ENCODE measurements at regions not wholly inside any gene's neighbourhood (a gene's known extent, or its start where the extent isn't known, plus 50 kb on each side); places are given as distances from the start of the nearest gene placed in this dataset.

GRCh38 chr9:27977931-27978330 lies 404.6 kb upstream of the C9orf72 start:
- Histone ChIP-seq H3K27ac (ENCODE audit: low read length) (no peak overlapping the region), H3K4me2 (ENCODE audit: low read length) (no peak overlapping the region), H3K4me1 (ENCODE audit: low read length) (no peaks in the 10 kb centered on the region), H3K27me3 (ENCODE audit: low read depth, low read length) (no peaks in the 10 kb centered on the region), H4K20me1 (ENCODE audit: insufficient read depth, low read length) (no peaks in the 10 kb centered on the region), H3K36me3 (replicated peaks; ENCODE audit: low read depth, low read length) (no peaks in the 10 kb centered on the region), H2AFZ (ENCODE audit: low read depth, low read length) (peak overlapping the region; percentile 69; the same call in 1 of the 2 replicates), H3K79me2 (ENCODE audit: low read length) (no peaks in the 10 kb centered on the region), H3K9ac (ENCODE audit: low read length) (no peak overlapping the region), H3K4me3 (ENCODE audit: low read length) (no peak overlapping the region), H3K9me3 (ENCODE audit: insufficient read depth, low read length) (no peaks in the 10 kb centered on the region)
- no peak for TF ChIP-seq CTCF (IDR thresholded peaks at IDR 0.05; ENCODE audit: low read depth, low read length)
- TF ChIP-seq EZH2phosphoT487 (IDR thresholded peaks at IDR 0.05; ENCODE audit: low read depth) = no peak

- H3K4me2 ChIP-seq (ENCODE audit: low read length) = no peak overlapping the region
- H3K36me3 ChIP-seq (replicated peaks; ENCODE audit: low read depth, low read length) = no peaks in the 10 kb centered on the region
- TF ChIP-seq EZH2phosphoT487 (IDR thresholded peaks at IDR 0.05; ENCODE audit: low read depth) = no peak
- no peak for TF ChIP-seq CTCF (IDR thresholded peaks at IDR 0.05; ENCODE audit: low read depth, low read length)
- H3K4me1 ChIP-seq (ENCODE audit: low read length) = no peaks in the 10 kb centered on the region
- no peak overlapping the region for H3K9ac ChIP-seq (ENCODE audit: low read length)
- H4K20me1 ChIP-seq (ENCODE audit: insufficient read depth, low read length) = no peaks in the 10 kb centered on the region
- H3K9me3 ChIP-seq (ENCODE audit: insufficient read depth, low read length) = no peaks in the 10 kb centered on the region
- no peak overlapping the region for H3K27ac ChIP-seq (ENCODE audit: low read length)
- no peak overlapping the region for H3K4me3 ChIP-seq (ENCODE audit: low read length)
- peaks cover 7% of the 10 kb centered on the region; the same call in 1 of the 2 replicates for H3K27me3 ChIP-seq (ENCODE audit: low read depth, low read length)
- H2AFZ ChIP-seq (ENCODE audit: low read depth, low read length) = no peak overlapping the region
- H3K79me2 ChIP-seq (ENCODE audit: low read length) = no peaks in the 10 kb centered on the region
These were observed 412.4 kb upstream of the C9orf72 start for GRCh38 chr9:27985714-27986113.

GRCh38 chr9:27990524-27990923 lies 417.2 kb upstream of the C9orf72 start:
- Histone ChIP-seq H3K36me3 (replicated peaks; ENCODE audit: low read depth, low read length) (no peaks in the 10 kb centered on the region), H3K4me1 (ENCODE audit: low read length) (no peaks in the 10 kb centered on the region), H3K9me3 (ENCODE audit: insufficient read depth, low read length) (no peaks in the 10 kb centered on the region), H2AFZ (ENCODE audit: low read depth, low read length) (no peak overlapping the region), H3K79me2 (ENCODE audit: low read length) (no peaks in the 10 kb centered on the region), H3K27me3 (ENCODE audit: low read depth, low read length) (peaks cover 7% of the 10 kb centered on the region; the same call in 1 of the 2 replicates), H3K9ac (ENCODE audit: low read length) (no peak overlapping the region), H3K27ac (ENCODE audit: low read length) (no peak overlapping the region), H3K4me2 (ENCODE audit: low read length) (no peak overlapping the region), H3K4me3 (ENCODE audit: low read length) (no peak overlapping the region), H4K20me1 (ENCODE audit: insufficient read depth, low read length) (no peaks in the 10 kb centered on the region)
- TF ChIP-seq CTCF (IDR thresholded peaks at IDR 0.05; ENCODE audit: low read depth, low read length) = no peak
- no peak for TF ChIP-seq EZH2phosphoT487 (IDR thresholded peaks at IDR 0.05; ENCODE audit: low read depth)

- H3K4me1 ChIP-seq (ENCODE audit: low read length) = no peaks in the 10 kb centered on the region
- H3K79me2 ChIP-seq (ENCODE audit: low read length) = no peaks in the 10 kb centered on the region
- TF ChIP-seq EZH2phosphoT487 (IDR thresholded peaks at IDR 0.05; ENCODE audit: low read depth) = no peak
- TF ChIP-seq CTCF (IDR thresholded peaks at IDR 0.05; ENCODE audit: low read depth, low read length) = no peak
- H3K4me3 ChIP-seq (ENCODE audit: low read length) = no peak overlapping the region
- no peaks in the 10 kb centered on the region for H4K20me1 ChIP-seq (ENCODE audit: insufficient read depth, low read length)
- no peak overlapping the region for H3K27ac ChIP-seq (ENCODE audit: low read length)
- H3K9me3 ChIP-seq (ENCODE audit: insufficient read depth, low read length) = no peaks in the 10 kb centered on the region
- H3K36me3 ChIP-seq (replicated peaks; ENCODE audit: low read depth, low read length) = no peaks in the 10 kb centered on the region
- H3K4me2 ChIP-seq (ENCODE audit: low read length) = no peak overlapping the region
- H3K27me3 ChIP-seq (ENCODE audit: low read depth, low read length) = peaks cover 7% of the 10 kb centered on the region; the same call in 1 of the 2 replicates
- H2AFZ ChIP-seq (ENCODE audit: low read depth, low read length) = no peak overlapping the region
- H3K9ac ChIP-seq (ENCODE audit: low read length) = no peak overlapping the region
These were observed 417.9 kb upstream of the C9orf72 start for GRCh38 chr9:27991221-27991620.
